ENCODE measurements at regions not wholly inside any gene's neighbourhood (a gene's known extent, or its start where the extent isn't known, plus 50 kb on each side); places are given as distances from the start of the nearest gene placed in this dataset.

- TF ChIP-seq CSDC2 (CRISPR knock-in tag; IDR thresholded peaks at IDR 0.05) (no peak), PPARA (CRISPR knock-in tag; IDR thresholded peaks at IDR 0.05; ENCODE audit: borderline replicate concordance) (no peak), ARNTL (CRISPR knock-in tag; IDR thresholded peaks at IDR 0.05; ENCODE audit: borderline replicate concordance, low read depth) (no peak), ZNF70 (CRISPR knock-in tag; IDR thresholded peaks at IDR 0.05) (no peak), SNAI2 (CRISPR knock-in tag; IDR thresholded peaks at IDR 0.05) (no peak), TCF4 (CRISPR knock-in tag; IDR thresholded peaks at IDR 0.05; ENCODE audit: borderline replicate concordance) (no peak), ZNF565 (CRISPR knock-in tag; conservative IDR thresholded peaks at IDR 0.05; ENCODE audit: low read depth) (no peak), GLIS3 (CRISPR knock-in tag; IDR thresholded peaks at IDR 0.05) (no peak)
These were observed 249.5 kb upstream of the CLEC14A start (continued) for GRCh38 chr14:38505221-38505972.

- TF ChIP-seq ZNF8 (CRISPR knock-in tag; IDR thresholded peaks at IDR 0.05) (no peak), ARNTL (CRISPR knock-in tag; IDR thresholded peaks at IDR 0.05; ENCODE audit: borderline replicate concordance, low read depth) (no peak), ZNF70 (CRISPR knock-in tag; IDR thresholded peaks at IDR 0.05) (no peak), ZC3H10 (CRISPR knock-in tag; IDR thresholded peaks at IDR 0.05) (no peak), GLIS3 (CRISPR knock-in tag; IDR thresholded peaks at IDR 0.05) (no peak), TCF4 (CRISPR knock-in tag; IDR thresholded peaks at IDR 0.05; ENCODE audit: borderline replicate concordance) (no peak), TSHZ2 (CRISPR knock-in tag; IDR thresholded peaks at IDR 0.05) (no peak), TOX (CRISPR knock-in tag; IDR thresholded peaks at IDR 0.05; ENCODE audit: borderline replicate concordance) (no peak), POU6F1 (CRISPR knock-in tag; IDR thresholded peaks at IDR 0.05; ENCODE audit: borderline replicate concordance, low read depth) (no peak), CSDC2 (CRISPR knock-in tag; IDR thresholded peaks at IDR 0.05) (no peak)
- TF ChIP-seq, protein P1, sequence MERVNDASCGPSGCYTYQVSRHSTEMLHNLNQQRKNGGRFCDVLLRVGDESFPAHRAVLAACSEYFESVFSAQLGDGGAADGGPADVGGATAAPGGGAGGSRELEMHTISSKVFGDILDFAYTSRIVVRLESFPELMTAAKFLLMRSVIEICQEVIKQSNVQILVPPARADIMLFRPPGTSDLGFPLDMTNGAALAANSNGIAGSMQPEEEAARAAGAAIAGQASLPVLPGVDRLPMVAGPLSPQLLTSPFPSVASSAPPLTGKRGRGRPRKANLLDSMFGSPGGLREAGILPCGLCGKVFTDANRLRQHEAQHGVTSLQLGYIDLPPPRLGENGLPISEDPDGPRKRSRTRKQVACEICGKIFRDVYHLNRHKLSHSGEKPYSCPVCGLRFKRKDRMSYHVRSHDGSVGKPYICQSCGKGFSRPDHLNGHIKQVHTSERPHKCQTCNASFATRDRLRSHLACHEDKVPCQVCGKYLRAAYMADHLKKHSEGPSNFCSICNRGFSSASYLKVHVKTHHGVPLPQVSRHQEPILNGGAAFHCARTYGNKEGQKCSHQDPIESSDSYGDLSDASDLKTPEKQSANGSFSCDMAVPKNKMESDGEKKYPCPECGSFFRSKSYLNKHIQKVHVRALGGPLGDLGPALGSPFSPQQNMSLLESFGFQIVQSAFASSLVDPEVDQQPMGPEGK (CRISPR knock-in tag; IDR thresholded peaks at IDR 0.05; ENCODE audit: borderline replicate concordance) = no peak
- no peak for ATAC-seq
These were observed 248.3 kb upstream of the CLEC14A start for GRCh38 chr14:38504175-38504574.

DNA sequence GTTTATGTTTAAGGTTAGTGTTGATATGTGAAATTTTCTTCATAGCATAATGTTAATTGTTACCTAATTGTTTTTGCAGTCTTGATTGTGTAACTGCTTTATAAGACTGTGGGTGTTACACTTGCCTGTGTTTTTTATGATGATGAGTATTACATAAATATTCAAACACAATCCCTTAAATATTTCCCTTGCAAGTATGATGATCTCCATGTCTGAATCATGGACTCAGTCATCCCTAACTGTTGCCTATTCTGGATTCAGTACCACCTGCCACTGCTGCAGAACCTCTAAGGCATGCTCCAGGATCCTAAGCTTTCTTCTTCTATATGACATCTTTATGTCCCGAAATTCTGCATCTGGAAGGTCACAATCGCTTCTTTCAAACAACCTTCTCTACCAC is 246.3 kb upstream of the CLEC14A start:
- no peak for ATAC-seq
- TF ChIP-seq ZFP30 (CRISPR knock-in tag; IDR thresholded peaks at IDR 0.05) (no peak), POU6F1 (CRISPR knock-in tag; IDR thresholded peaks at IDR 0.05; ENCODE audit: borderline replicate concordance, low read depth) (no peak), ZFP3 (CRISPR knock-in tag; IDR thresholded peaks at IDR 0.05) (no peak), RARB (CRISPR knock-in tag; IDR thresholded peaks at IDR 0.05) (no peak), PPARA (CRISPR knock-in tag; IDR thresholded peaks at IDR 0.05; ENCODE audit: borderline replicate concordance) (no peak), CSRNP3 (CRISPR knock-in tag; IDR thresholded peaks at IDR 0.05) (no peak), ARNTL (CRISPR knock-in tag; IDR thresholded peaks at IDR 0.05; ENCODE audit: borderline replicate concordance, low read depth) (no peak), BACH2 (CRISPR knock-in tag; IDR thresholded peaks at IDR 0.05; ENCODE audit: borderline replicate concordance) (no peak), ESRRG (CRISPR knock-in tag; IDR thresholded peaks at IDR 0.05) (no peak), TCF4 (CRISPR knock-in tag; IDR thresholded peaks at IDR 0.05; ENCODE audit: borderline replicate concordance) (no peak), ZNF565 (CRISPR knock-in tag; conservative IDR thresholded peaks at IDR 0.05; ENCODE audit: low read depth) (no peak), ZNF8 (CRISPR knock-in tag; IDR thresholded peaks at IDR 0.05) (no peak), GLIS3 (CRISPR knock-in tag; IDR thresholded peaks at IDR 0.05) (no peak), ISL1 (CRISPR knock-in tag; IDR thresholded peaks at IDR 0.05) (no peak), ZNF70 (CRISPR knock-in tag; IDR thresholded peaks at IDR 0.05) (no peak)
- TF ChIP-seq, protein P1 (CRISPR knock-in tag; IDR thresholded peaks at IDR 0.05; ENCODE audit: borderline replicate concordance) = no peak
- TF ChIP-seq, protein P2, sequence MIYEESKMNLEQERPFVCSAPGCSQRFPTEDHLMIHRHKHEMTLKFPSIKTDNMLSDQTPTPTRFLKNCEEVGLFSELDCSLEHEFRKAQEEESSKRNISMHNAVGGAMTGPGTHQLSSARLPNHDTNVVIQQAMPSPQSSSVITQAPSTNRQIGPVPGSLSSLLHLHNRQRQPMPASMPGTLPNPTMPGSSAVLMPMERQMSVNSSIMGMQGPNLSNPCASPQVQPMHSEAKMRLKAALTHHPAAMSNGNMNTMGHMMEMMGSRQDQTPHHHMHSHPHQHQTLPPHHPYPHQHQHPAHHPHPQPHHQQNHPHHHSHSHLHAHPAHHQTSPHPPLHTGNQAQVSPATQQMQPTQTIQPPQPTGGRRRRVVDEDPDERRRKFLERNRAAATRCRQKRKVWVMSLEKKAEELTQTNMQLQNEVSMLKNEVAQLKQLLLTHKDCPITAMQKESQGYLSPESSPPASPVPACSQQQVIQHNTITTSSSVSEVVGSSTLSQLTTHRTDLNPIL (CRISPR knock-in tag; IDR thresholded peaks at IDR 0.05; ENCODE audit: low read depth) = no peak

Measured in SK-N-SH treated with all-trans-retinoic acid at 6 μM for 48 hours (cell line).